ENCODE measurements at regions not wholly inside any gene's neighbourhood (a gene's known extent, or its start where the extent isn't known, plus 50 kb on each side); places are given as distances from the start of the nearest gene placed in this dataset.

GRCh38 chr20:53692465-53693067, 98.9 kb upstream of the ZNF217 start:
- DNase-seq (ENCODE audit: low spot score): no peak
- no peaks in the 10 kb centered on the region for H3K4me1 ChIP-seq
- H3K4me3 ChIP-seq: no peak overlapping the region
- no peaks in the 10 kb centered on the region for H3K9me3 ChIP-seq (ENCODE audit: low read depth)
- Mint-ChIP-seq H3K4me1 (peaks cover 11% of the 10 kb centered on the region), H3K9me3 (no peaks in the 10 kb centered on the region), H3K4me3 (no peak overlapping the region), H3K27ac (peak overlapping the region; percentile 43), H3K27me3 (ENCODE audit: insufficient read depth, low read depth) (no peaks in the 10 kb centered on the region), H3K36me3 (no peaks in the 10 kb centered on the region)
- TF ChIP-seq EZH2 (IDR thresholded peaks at IDR 0.05) (no peak), EZH2phosphoT487 (IDR thresholded peaks at IDR 0.05) (no peak), CTCF (IDR thresholded peaks at IDR 0.05) (no peak)
- no peak overlapping the region for H3K4me2 ChIP-seq
- no peaks in the 10 kb centered on the region for H3F3A ChIP-seq (ENCODE audit: low read depth)
- H3K9ac ChIP-seq: no peak overlapping the region
- no peak overlapping the region for H2AFZ ChIP-seq (replicated peaks)
- H3K79me2 ChIP-seq (ENCODE audit: low read depth): no peaks in the 10 kb centered on the region
- no peaks in the 10 kb centered on the region for H3K27me3 ChIP-seq
- no peak overlapping the region for H3K27ac ChIP-seq
- no peaks in the 10 kb centered on the region for H3K36me3 ChIP-seq
- H4K20me1 ChIP-seq (ENCODE audit: low read depth): no peaks in the 10 kb centered on the region

- Histone ChIP-seq H3K4me1 (no peaks in the 10 kb centered on the region), H3K4me2 (no peak overlapping the region), H3K36me3 (no peaks in the 10 kb centered on the region), H3F3A (ENCODE audit: low read depth) (no peaks in the 10 kb centered on the region), H3K27me3 (no peaks in the 10 kb centered on the region), H3K9ac (no peak overlapping the region), H3K79me2 (ENCODE audit: low read depth) (no peaks in the 10 kb centered on the region), H2AFZ (replicated peaks) (no peak overlapping the region), H4K20me1 (ENCODE audit: low read depth) (no peaks in the 10 kb centered on the region), H3K9me3 (ENCODE audit: low read depth) (no peaks in the 10 kb centered on the region), H3K27ac (no peak overlapping the region), H3K4me3 (no peak overlapping the region)
- Mint-ChIP-seq H3K4me3 (no peak overlapping the region), H3K4me1 (peaks cover 11% of the 10 kb centered on the region), H3K27ac (no peak overlapping the region), H3K27me3 (ENCODE audit: insufficient read depth, low read depth) (no peaks in the 10 kb centered on the region), H3K9me3 (no peaks in the 10 kb centered on the region), H3K36me3 (no peaks in the 10 kb centered on the region)
- TF ChIP-seq CTCF (IDR thresholded peaks at IDR 0.05) (no peak), EZH2phosphoT487 (IDR thresholded peaks at IDR 0.05) (no peak), EZH2 (IDR thresholded peaks at IDR 0.05) (no peak)
- DNase-seq (ENCODE audit: low spot score): no peak
These were observed 98.2 kb upstream of the ZNF217 start for GRCh38 chr20:53691811-53692192.

GRCh38 chr20:53691060-53691810, 97.6 kb upstream of the ZNF217 start:
- no peak for DNase-seq (ENCODE audit: low spot score)
- no peaks in the 10 kb centered on the region for H3K79me2 ChIP-seq (ENCODE audit: low read depth)
- H3K4me1 ChIP-seq: no peaks in the 10 kb centered on the region
- H3F3A ChIP-seq (ENCODE audit: low read depth): no peaks in the 10 kb centered on the region
- no peaks in the 10 kb centered on the region for H3K9me3 Mint-ChIP-seq
- no peaks in the 10 kb centered on the region for H3K27me3 ChIP-seq
- H3K9me3 ChIP-seq (ENCODE audit: low read depth): no peaks in the 10 kb centered on the region
- H3K27ac ChIP-seq: no peak overlapping the region
- no peak overlapping the region for H3K4me3 Mint-ChIP-seq
- TF ChIP-seq CTCF (IDR thresholded peaks at IDR 0.05) (no peak), EZH2 (IDR thresholded peaks at IDR 0.05) (no peak), EZH2phosphoT487 (IDR thresholded peaks at IDR 0.05) (no peak)
- H3K27me3 Mint-ChIP-seq (ENCODE audit: insufficient read depth, low read depth): no peaks in the 10 kb centered on the region
- H3K36me3 Mint-ChIP-seq: no peaks in the 10 kb centered on the region
- H3K4me2 ChIP-seq: no peak overlapping the region
- no peak overlapping the region for H3K4me3 ChIP-seq
- H3K4me1 Mint-ChIP-seq: peaks cover 11% of the 10 kb centered on the region
- H3K27ac Mint-ChIP-seq: peak overlapping the region; percentile 47
- H3K9ac ChIP-seq: no peak overlapping the region
- H2AFZ ChIP-seq (replicated peaks): no peak overlapping the region
- H3K36me3 ChIP-seq: no peaks in the 10 kb centered on the region
- no peaks in the 10 kb centered on the region for H4K20me1 ChIP-seq (ENCODE audit: low read depth)

All from neural progenitor cell (in vitro differentiated cells).